NCI-H510A treated with DMSO at 0.1 percent for 48 hours (cell line): ENCODE measurements at regions not wholly inside any gene's neighbourhood (a gene's known extent, or its start where the extent isn't known, plus 50 kb on each side); places are given as distances from the start of the nearest gene placed in this dataset.

Experiments
- DNase-seq: peaks from one replicate; lab custom pipeline; 2025; lab: John Stamatoyannopoulos, UW

GRCh38 chr2:37865640-37866039 is 59.4 kb upstream of the RMDN2 start:
- DNase-seq = no peak

GRCh38 chr2:37866171-37866934 is 58.7 kb upstream of the RMDN2 start:
- peak; percentile 11 for DNase-seq

GRCh38 chr2:37867166-37867565 is 57.9 kb upstream of the RMDN2 start:
- no peak for DNase-seq

GRCh38 chr2:37868866-37869265 is 56.2 kb upstream of the RMDN2 start:
- DNase-seq = no peak

GRCh38 chr2:37869304-37869703 is 55.8 kb upstream of the RMDN2 start:
- DNase-seq = no peak

GRCh38 chr2:37869771-37870170 is 55.3 kb upstream of the RMDN2 start:
- DNase-seq = no peak

GRCh38 chr2:37870829-37871228 is 54.3 kb upstream of the RMDN2 start:
- no peak for DNase-seq

GRCh38 chr2:37871456-37872191 is 53.5 kb upstream of the RMDN2 start:
- DNase-seq = no peak

GRCh38 chr2:37872192-37872750 is 52.8 kb upstream of the RMDN2 start:
- DNase-seq = no peak

- DNase-seq = no peak
Measured at GRCh38 chr2:37873229-37873628, 51.9 kb upstream of the RMDN2 start.

- no peak for DNase-seq
Measured at GRCh38 chr2:37873749-37874330, 51.2 kb upstream of the RMDN2 start.

- no peak for DNase-seq
Measured at GRCh38 chr2:37874470-37874869, 50.6 kb upstream of the RMDN2 start.
